ENCODE measurements at regions not wholly inside any gene's neighbourhood (a gene's known extent, or its start where the extent isn't known, plus 50 kb on each side); places are given as distances from the start of the nearest gene placed in this dataset.

GRCh38 chr9:27750566-27750965 is 177.3 kb upstream of the C9orf72 start:
- TF ChIP-seq EZH2 (IDR thresholded peaks at IDR 0.05; ENCODE audit: borderline replicate concordance, low read length): no peak
- no peak for TF ChIP-seq CTCF (conservative IDR thresholded peaks at IDR 0.05 in 1 of 2, IDR thresholded peaks at IDR 0.05 in 1 of 2; ENCODE audit: extremely low read depth in 1 of 2, insufficient read depth in 1 of 2, low read depth in 1 of 2, low read length in 2 of 2)

Measured in mammary epithelial cell (primary cell).